HepG2 (cell line): ENCODE measurements at regions not wholly inside any gene's neighbourhood (a gene's known extent, or its start where the extent isn't known, plus 50 kb on each side); places are given as distances from the start of the nearest gene placed in this dataset.

Experiments
- ATAC-seq: fragments of 200-7000 bp; cut with Tn5 transposase; 3 replicates; pipeline ENCODE4 v1.9.1; 2020; ENCODE audit warnings: mild to moderate bottlenecking, moderate library complexity
- BruUV-seq: library from RNA; stranded (reverse); fragments of 400-500 nt; replicated peaks from 2 replicates; lab custom pipeline; 2021; lab: Mats Ljungman, UMichigan
- CTCF ChIA-PET: fragments of 300-600 bp; formaldehyde crosslinking; extraction: SDS; loops from one replicate; lab custom pipeline; 2021; ENCODE audit warnings: low total read pairs, inconsistent platforms, low intra/inter-chr PET ratio; lab: Yijun Ruan, JAX
- POLR2A ChIA-PET: fragments of 350-600 bp; sonication (Branson Sonifier 250); formaldehyde crosslinking; loops from one replicate; lab custom pipeline; 2020; ENCODE audit warnings: antibody characterized with exemption, inconsistent platforms; lab: Yijun Ruan, JAX
- DNase-seq: peaks from one replicate; pipeline ENCODE4 v3.0.0-alpha.2; 2015; ENCODE audit warnings: low spot score
- FAIRE-seq: peaks from 3 replicates; lab custom pipeline; 2011; peaks lifted over from hg19 to GRCh38; lab: Jason Lieb, UNC
- H2AFZ ChIP-seq: one replicate; pipeline ENCODE4 v1.6.1; 2011; ENCODE audit warnings: low read length, inconsistent platforms
- H3K27ac ChIP-seq: fragments of 300-600 bp; 3 replicates; pipeline ENCODE4 v1.8.0; 2011; ENCODE audit warnings: mixed run types, mild to moderate bottlenecking, mixed read lengths, low read length, inconsistent platforms; ENCODE audit not compliant: insufficient read depth; ENCODE audit errors: extremely low read length
- H3K27me3 ChIP-seq, 2 experiments: fragments of 200-600 bp in 1 of 2; 2 replicates in 1 of 2; 3 replicates in 1 of 2; pipeline versions ENCODE4 v1.6.0 to v1.8.0; 2011; ENCODE audit warnings: low read length in 2 of 2, mild to moderate bottlenecking in 2 of 2, moderate library complexity in 2 of 2, inconsistent platforms in 1 of 2; ENCODE audit not compliant: insufficient read depth in 2 of 2, control insufficient read depth in 1 of 2
- H3K36me3 ChIP-seq, 2 experiments: fragments of 200-600 bp in 1 of 2; replicated peaks in 1 of 2; 2 replicates in 1 of 2; 3 replicates in 1 of 2; pipeline versions ENCODE4 v1.5.1 to v1.8.0; 2011; ENCODE audit warnings: low read length in 2 of 2, inconsistent platforms in 1 of 2; ENCODE audit not compliant: insufficient read depth in 2 of 2, control insufficient read depth in 1 of 2
- H3K4me1 ChIP-seq: 2 replicates; pipeline ENCODE4 v1.5.1; 2012; ENCODE audit warnings: low read length, inconsistent platforms; ENCODE audit not compliant: insufficient read depth
- H3K4me2 ChIP-seq: 2 replicates; pipeline ENCODE4 v1.6.0; 2011; ENCODE audit warnings: low read depth, low read length, inconsistent platforms
- H3K4me3 ChIP-seq, 3 experiments: fragments of 200-600 bp in 1 of 3; sonication (generic), shearing (Covaris generic) in 1 of 3; replicated peaks in 1 of 3; 2 replicates each; pipeline ENCODE4 v1.5.1; 2011 to 2016; ENCODE audit warnings: low read length in 3 of 3, inconsistent platforms in 2 of 3, low read depth in 2 of 3, mild to moderate bottlenecking in 2 of 3, control low read depth in 1 of 3, mixed read lengths in 1 of 3; ENCODE audit not compliant: insufficient read depth in 1 of 3
- H3K79me2 ChIP-seq: one replicate; pipeline ENCODE4 v1.6.1; 2011; ENCODE audit warnings: low read length, inconsistent platforms; ENCODE audit not compliant: insufficient read depth
- H3K9ac ChIP-seq: 2 replicates; pipeline ENCODE4 v1.6.0; 2011; ENCODE audit warnings: mild to moderate bottlenecking, low read depth, low read length, inconsistent platforms; ENCODE audit not compliant: insufficient read depth
- H3K9me3 ChIP-seq: 2 replicates; pipeline ENCODE4 v1.5.1; 2012; ENCODE audit warnings: mild to moderate bottlenecking, low read length
- H4K20me1 ChIP-seq: 2 replicates; pipeline ENCODE4 v1.6.0; 2011; ENCODE audit warnings: inconsistent platforms, mild to moderate bottlenecking, low read length, moderate library complexity; ENCODE audit not compliant: insufficient read depth
- ARID2 ChIP-seq: sonication (generic); formaldehyde crosslinking; IDR thresholded peaks from 2 replicates; pipeline ENCODE4 v1.8.1; 2022; ENCODE audit warnings: mild to moderate bottlenecking, missing genetic modification reagents, borderline replicate concordance
- GTF2F1 ChIP-seq: fragments of 150-350 bp; IDR thresholded peaks from 2 replicates; pipeline ENCODE4 v1.6.1; 2014; ENCODE audit warnings: low read length
- HDAC1 ChIP-seq: sonication (generic); formaldehyde crosslinking; IDR thresholded peaks from 2 replicates; pipeline ENCODE4 v1.5.1; 2020; ENCODE audit warnings: mild to moderate bottlenecking, missing genetic modification reagents
- HOXD1 ChIP-seq: sonication (generic); formaldehyde crosslinking; IDR thresholded peaks from 2 replicates; pipeline ENCODE4 v1.5.0; 2020; ENCODE audit warnings: missing genetic modification reagents
- JUN ChIP-seq: sonication (generic); formaldehyde crosslinking; IDR thresholded peaks from 2 replicates; pipeline ENCODE4 v1.4.0; 2020; ENCODE audit warnings: mild to moderate bottlenecking, missing genetic modification reagents
- KLF12 ChIP-seq: sonication (generic); formaldehyde crosslinking; IDR thresholded peaks from 2 replicates; pipeline ENCODE4 v1.4.0; 2020; ENCODE audit warnings: missing genetic modification reagents, borderline replicate concordance
- NFRKB ChIP-seq: fragments of 450-650 bp; IDR thresholded peaks from 2 replicates; pipeline ENCODE4 v1.6.1; 2017
- NRL ChIP-seq: sonication (generic); formaldehyde crosslinking; IDR thresholded peaks from 2 replicates; pipeline ENCODE4 v1.5.0; 2020; ENCODE audit warnings: missing genetic modification reagents, mild to moderate bottlenecking, moderate library complexity, borderline replicate concordance
- RAD21 ChIP-seq: fragments of 450-650 bp; formaldehyde crosslinking; IDR thresholded peaks from 2 replicates; pipeline ENCODE4 v1.5.0; 2020; ENCODE audit warnings: mild to moderate bottlenecking
- SIX1 ChIP-seq: sonication (generic); formaldehyde crosslinking; IDR thresholded peaks from 2 replicates; pipeline ENCODE4 v1.4.0; 2020; ENCODE audit warnings: missing genetic modification reagents, borderline replicate concordance
- SP1 ChIP-seq, 2 experiments: fragments of 450-650 bp in 1 of 2; sonication (generic) in 1 of 2; formaldehyde crosslinking in 1 of 2; IDR thresholded peaks; 2 replicates each; pipeline versions ENCODE4 v1.4.0 to v1.6.1; 2016 to 2020; ENCODE audit warnings: missing genetic modification reagents in 1 of 2
- ZNF747 ChIP-seq: sonication (generic); formaldehyde crosslinking; IDR thresholded peaks from 2 replicates; pipeline ENCODE4 v1.8.1; 2023; ENCODE audit warnings: missing genetic modification reagents, mild to moderate bottlenecking, borderline replicate concordance
- ZNF883 ChIP-seq: sonication (generic); formaldehyde crosslinking; IDR thresholded peaks from 2 replicates; pipeline ENCODE4 v1.5.1; 2020; ENCODE audit warnings: mild to moderate bottlenecking, missing genetic modification reagents; ENCODE audit errors: not compliant biosample characterization
- WGBS: methylation state at CpG from one replicate; pipeline ENCODE4 v1.1.6; 2017; ENCODE audit warnings: low lambda C conversion rate; 5-methylcytosine and 5-hydroxymethylcytosine counted together
- in situ Hi-C: cut with HindIII; loops from 2 replicates; pipeline ENCODE4 v1.10.0; 2017; ENCODE audit warnings: low pct_unique_long_range_greater_than_20kb; ENCODE audit not compliant: extremely low pct_ligation_motif_present
- intact Hi-C: fragments of 100-400 bp; cut with micrococcal nuclease; formaldehyde crosslinking; loops from one replicate; pipeline ENCODE4 v1.10.0; 2022; ENCODE audit not compliant: unreplicated experiment
- TF ChIP-seq, protein P1 (sequence below): sonication (generic); formaldehyde crosslinking; IDR thresholded peaks from 2 replicates; pipeline ENCODE4 v1.5.1; 2020; ENCODE audit warnings: mild to moderate bottlenecking, moderate library complexity, missing genetic modification reagents
- TF ChIP-seq, protein P2 (sequence below): sonication (generic); formaldehyde crosslinking; IDR thresholded peaks from 2 replicates; pipeline ENCODE4 v1.5.0; 2020; ENCODE audit warnings: missing genetic modification reagents
- TF ChIP-seq, protein P3 (sequence below): sonication (generic); formaldehyde crosslinking; IDR thresholded peaks from 2 replicates; pipeline ENCODE4 v1.8.0; 2022; ENCODE audit warnings: missing genetic modification reagents, mild to moderate bottlenecking, borderline replicate concordance
- TF ChIP-seq, protein P4 (sequence below): IDR thresholded peaks from 2 replicates; pipeline ENCODE4 v1.6.1; 2016; ENCODE audit warnings: mild to moderate bottlenecking, missing biosample characterization, missing genetic modification reagents
- TF ChIP-seq, protein P5 (sequence below): sonication (generic); formaldehyde crosslinking; IDR thresholded peaks from 2 replicates; pipeline ENCODE4 v1.9.0; 2021; ENCODE audit warnings: missing genetic modification reagents, mild to moderate bottlenecking, borderline replicate concordance
- TF ChIP-seq, protein P6 (sequence below): IDR thresholded peaks from 2 replicates; pipeline ENCODE4 v1.6.1; 2016; ENCODE audit warnings: missing biosample characterization, missing genetic modification reagents, low read depth

DNA sequence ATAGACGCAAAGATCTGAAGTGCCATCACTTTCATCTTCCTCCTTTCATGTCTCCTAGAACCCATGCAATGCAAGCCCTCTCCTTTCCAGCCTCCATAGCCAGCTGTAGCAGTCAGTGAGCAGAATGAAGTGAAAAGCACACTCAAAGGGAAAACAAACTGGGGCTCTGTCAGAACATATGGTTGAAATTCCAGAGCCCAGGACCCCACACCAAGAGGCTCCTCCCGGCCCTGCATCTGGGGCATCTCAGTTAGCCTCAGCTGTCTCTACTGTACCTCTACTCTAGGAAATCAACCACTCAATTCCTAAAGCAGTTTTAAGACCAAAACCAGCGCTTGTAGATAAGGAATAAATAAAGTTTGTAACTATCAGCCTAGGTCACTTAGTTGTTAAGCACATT lies 73.8 kb upstream of the P3H2 start:
- WGBS, result 29% methylated on average over 3 of the region's 3 CpGs
- Histone ChIP-seq H3K36me3 (no peaks in the 10 kb centered on the region), H3K4me1 (no peaks in the 10 kb centered on the region), H3K4me3 (no peak overlapping the region), H2AFZ (no peak overlapping the region), H3K79me2 (no peaks in the 10 kb centered on the region), H3K9me3 (no peaks in the 10 kb centered on the region), H3K9ac (no peak overlapping the region), H3K4me2 (no peak overlapping the region), H4K20me1 (no peaks in the 10 kb centered on the region), H3K27ac (no peak overlapping the region), H3K27me3 (no peaks in the 10 kb centered on the region)
- ChIA-PET CTCF (no interaction called here), POLR2A (no interaction called here)
- BruUV-seq, result no TSS peak
- DNase-seq (no peak), FAIRE-seq (no peak), ATAC-seq (no peak)
- in situ Hi-C loops (no loop called here), intact Hi-C loops (loop anchor here (10.0 kb wide), 1 partner anchor 70 kb away; the partner anchor contains the start of gene P3H2)
- TF ChIP-seq, protein P1, sequence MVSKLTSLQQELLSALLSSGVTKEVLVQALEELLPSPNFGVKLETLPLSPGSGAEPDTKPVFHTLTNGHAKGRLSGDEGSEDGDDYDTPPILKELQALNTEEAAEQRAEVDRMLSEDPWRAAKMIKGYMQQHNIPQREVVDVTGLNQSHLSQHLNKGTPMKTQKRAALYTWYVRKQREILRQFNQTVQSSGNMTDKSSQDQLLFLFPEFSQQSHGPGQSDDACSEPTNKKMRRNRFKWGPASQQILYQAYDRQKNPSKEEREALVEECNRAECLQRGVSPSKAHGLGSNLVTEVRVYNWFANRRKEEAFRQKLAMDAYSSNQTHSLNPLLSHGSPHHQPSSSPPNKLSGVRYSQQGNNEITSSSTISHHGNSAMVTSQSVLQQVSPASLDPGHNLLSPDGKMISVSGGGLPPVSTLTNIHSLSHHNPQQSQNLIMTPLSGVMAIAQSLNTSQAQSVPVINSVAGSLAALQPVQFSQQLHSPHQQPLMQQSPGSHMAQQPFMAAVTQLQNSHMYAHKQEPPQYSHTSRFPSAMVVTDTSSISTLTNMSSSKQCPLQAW, result no peak
- TF ChIP-seq KLF12 (CRISPR knock-in tag) (no peak), ARID2 (CRISPR knock-in tag) (no peak), NFRKB (no peak), SP1 (IDR thresholded peaks at IDR 0.05) (no peak), SP1 (CRISPR knock-in tag; IDR thresholded peaks at IDR 0.05) (no peak), HOXD1 (CRISPR knock-in tag) (no peak), GTF2F1 (no peak), NRL (CRISPR knock-in tag) (no peak), ZNF883 (CRISPR knock-in tag) (no peak), ZNF747 (no peak), SIX1 (CRISPR knock-in tag) (no peak), RAD21 (CRISPR knock-in tag) (no peak), JUN (CRISPR knock-in tag) (no peak), HDAC1 (CRISPR knock-in tag) (no peak)
- TF ChIP-seq, protein P2, sequence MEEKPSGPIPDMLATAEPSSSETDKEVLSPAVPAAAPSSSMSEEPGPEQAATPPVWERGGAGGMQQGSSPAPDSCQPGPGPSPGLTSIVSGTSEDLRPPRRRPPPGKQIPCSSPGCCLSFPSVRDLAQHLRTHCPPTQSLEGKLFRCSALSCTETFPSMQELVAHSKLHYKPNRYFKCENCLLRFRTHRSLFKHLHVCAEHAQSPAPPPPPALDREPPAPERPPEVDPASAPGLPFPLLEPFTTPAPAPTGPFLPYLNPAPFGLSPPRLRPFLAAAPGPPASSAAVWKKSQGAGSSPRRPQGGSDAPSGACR (CRISPR knock-in tag), result no peak
- TF ChIP-seq, protein P3, sequence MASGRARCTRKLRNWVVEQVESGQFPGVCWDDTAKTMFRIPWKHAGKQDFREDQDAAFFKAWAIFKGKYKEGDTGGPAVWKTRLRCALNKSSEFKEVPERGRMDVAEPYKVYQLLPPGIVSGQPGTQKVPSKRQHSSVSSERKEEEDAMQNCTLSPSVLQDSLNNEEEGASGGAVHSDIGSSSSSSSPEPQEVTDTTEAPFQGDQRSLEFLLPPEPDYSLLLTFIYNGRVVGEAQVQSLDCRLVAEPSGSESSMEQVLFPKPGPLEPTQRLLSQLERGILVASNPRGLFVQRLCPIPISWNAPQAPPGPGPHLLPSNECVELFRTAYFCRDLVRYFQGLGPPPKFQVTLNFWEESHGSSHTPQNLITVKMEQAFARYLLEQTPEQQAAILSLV, result no peak
- TF ChIP-seq, protein P4, sequence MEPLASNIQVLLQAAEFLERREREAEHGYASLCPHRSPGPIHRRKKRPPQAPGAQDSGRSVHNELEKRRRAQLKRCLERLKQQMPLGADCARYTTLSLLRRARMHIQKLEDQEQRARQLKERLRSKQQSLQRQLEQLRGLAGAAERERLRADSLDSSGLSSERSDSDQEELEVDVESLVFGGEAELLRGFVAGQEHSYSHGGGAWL, result no peak
- TF ChIP-seq, protein P5, sequence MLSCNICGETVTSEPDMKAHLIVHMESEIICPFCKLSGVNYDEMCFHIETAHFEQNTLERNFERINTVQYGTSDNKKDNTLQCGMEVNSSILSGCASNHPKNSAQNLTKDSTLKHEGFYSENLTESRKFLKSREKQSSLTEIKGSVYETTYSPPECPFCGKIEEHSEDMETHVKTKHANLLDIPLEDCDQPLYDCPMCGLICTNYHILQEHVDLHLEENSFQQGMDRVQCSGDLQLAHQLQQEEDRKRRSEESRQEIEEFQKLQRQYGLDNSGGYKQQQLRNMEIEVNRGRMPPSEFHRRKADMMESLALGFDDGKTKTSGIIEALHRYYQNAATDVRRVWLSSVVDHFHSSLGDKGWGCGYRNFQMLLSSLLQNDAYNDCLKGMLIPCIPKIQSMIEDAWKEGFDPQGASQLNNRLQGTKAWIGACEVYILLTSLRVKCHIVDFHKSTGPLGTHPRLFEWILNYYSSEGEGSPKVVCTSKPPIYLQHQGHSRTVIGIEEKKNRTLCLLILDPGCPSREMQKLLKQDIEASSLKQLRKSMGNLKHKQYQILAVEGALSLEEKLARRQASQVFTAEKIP (CRISPR knock-in tag), result no peak
- TF ChIP-seq, protein P6, sequence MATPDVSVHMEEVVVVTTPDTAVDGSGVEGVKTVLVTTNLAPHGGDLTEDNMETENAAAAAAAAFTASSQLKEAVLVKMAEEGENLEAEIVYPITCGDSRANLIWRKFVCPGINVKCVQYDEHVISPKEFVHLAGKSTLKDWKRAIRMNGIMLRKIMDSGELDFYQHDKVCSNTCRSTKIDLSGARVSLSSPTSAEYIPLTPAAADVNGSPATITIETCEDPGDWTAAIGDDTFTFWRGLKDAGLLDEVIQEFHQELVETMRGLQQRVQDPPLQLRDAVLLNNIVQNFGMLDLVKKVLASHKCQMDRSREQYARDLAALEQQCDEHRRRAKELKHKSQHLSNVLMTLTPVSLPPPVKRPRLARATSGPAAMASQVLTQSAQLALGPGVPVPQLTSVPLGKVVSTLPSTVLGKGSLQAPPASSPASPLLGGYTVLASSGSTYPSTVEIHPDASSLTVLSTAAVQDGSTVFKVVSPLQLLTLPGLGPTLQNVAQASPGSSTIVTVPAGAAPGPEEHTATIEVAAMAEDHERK (CRISPR knock-in tag), result no peak
